ENCODE measurements at regions not wholly inside any gene's neighbourhood (a gene's known extent, or its start where the extent isn't known, plus 50 kb on each side); places are given as distances from the start of the nearest gene placed in this dataset.

DNA sequence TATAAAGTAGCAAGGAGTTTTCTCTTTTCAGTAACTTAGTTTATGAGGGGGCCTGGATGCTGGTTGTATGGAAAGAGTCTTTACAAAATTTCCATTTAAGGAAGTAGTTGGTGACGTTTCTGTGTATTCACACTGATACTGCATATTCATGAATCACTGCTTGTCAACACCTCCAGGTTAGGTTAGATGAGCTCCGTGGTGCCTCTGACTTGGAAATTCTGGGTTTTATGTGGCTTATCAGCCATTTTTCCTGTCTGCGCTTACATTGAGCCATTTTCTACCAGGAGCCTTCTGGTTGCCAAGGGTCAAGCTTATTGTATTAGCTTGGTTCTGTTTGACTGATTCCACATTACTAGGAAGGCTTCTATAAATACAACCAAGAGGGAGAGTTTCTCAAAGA lies 128.3 kb downstream of the SLC28A3 start:
- Mint-ChIP-seq H3K36me3 (no peaks in the 10 kb centered on the region), H3K4me3 (no peak overlapping the region), H3K4me1 (peaks cover 3% of the 10 kb centered on the region), H3K27me3 (ENCODE audit: low read depth) (0 out of 2 replicates have a peak, but pooled peaks cover 3% of the 10 kb centered on the region), H3K27ac (no peak overlapping the region), H3K9me3 (peaks cover 10% of the 10 kb centered on the region)
- ATAC-seq = no peak
- ChIA-PET CTCF (interaction anchor here (0.6 kb wide), 1 partner anchor 101 kb away, joined by 3 read pairs; no protein-coding TSS in a partner anchor), POLR2A (no interaction called here)
- DNase-seq (ENCODE audit: low spot score) = no peak
- no peak for TF ChIP-seq RELA (CRISPR knock-in tag; IDR thresholded peaks at IDR 0.05; ENCODE audit: borderline replicate concordance)
- TF ChIP-seq ESRRA (CRISPR knock-in tag; IDR thresholded peaks at IDR 0.05; ENCODE audit: borderline replicate concordance) = no peak
- no peak for TF ChIP-seq ATF1 (CRISPR knock-in tag; IDR thresholded peaks at IDR 0.05)
- TF ChIP-seq NFYB (CRISPR knock-in tag; conservative IDR thresholded peaks at IDR 0.05; ENCODE audit: low read depth) = no peak
- no peak for TF ChIP-seq TCF7 (CRISPR knock-in tag; IDR thresholded peaks at IDR 0.05; ENCODE audit: low read depth)
- TF ChIP-seq, protein P1, sequence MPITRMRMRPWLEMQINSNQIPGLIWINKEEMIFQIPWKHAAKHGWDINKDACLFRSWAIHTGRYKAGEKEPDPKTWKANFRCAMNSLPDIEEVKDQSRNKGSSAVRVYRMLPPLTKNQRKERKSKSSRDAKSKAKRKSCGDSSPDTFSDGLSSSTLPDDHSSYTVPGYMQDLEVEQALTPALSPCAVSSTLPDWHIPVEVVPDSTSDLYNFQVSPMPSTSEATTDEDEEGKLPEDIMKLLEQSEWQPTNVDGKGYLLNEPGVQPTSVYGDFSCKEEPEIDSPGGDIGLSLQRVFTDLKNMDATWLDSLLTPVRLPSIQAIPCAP (CRISPR knock-in tag; IDR thresholded peaks at IDR 0.05) = no peak
- TF ChIP-seq, protein P2, sequence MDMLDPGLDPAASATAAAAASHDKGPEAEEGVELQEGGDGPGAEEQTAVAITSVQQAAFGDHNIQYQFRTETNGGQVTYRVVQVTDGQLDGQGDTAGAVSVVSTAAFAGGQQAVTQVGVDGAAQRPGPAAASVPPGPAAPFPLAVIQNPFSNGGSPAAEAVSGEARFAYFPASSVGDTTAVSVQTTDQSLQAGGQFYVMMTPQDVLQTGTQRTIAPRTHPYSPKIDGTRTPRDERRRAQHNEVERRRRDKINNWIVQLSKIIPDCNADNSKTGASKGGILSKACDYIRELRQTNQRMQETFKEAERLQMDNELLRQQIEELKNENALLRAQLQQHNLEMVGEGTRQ (CRISPR knock-in tag; IDR thresholded peaks at IDR 0.05) = no peak
- TF ChIP-seq, protein P3, sequence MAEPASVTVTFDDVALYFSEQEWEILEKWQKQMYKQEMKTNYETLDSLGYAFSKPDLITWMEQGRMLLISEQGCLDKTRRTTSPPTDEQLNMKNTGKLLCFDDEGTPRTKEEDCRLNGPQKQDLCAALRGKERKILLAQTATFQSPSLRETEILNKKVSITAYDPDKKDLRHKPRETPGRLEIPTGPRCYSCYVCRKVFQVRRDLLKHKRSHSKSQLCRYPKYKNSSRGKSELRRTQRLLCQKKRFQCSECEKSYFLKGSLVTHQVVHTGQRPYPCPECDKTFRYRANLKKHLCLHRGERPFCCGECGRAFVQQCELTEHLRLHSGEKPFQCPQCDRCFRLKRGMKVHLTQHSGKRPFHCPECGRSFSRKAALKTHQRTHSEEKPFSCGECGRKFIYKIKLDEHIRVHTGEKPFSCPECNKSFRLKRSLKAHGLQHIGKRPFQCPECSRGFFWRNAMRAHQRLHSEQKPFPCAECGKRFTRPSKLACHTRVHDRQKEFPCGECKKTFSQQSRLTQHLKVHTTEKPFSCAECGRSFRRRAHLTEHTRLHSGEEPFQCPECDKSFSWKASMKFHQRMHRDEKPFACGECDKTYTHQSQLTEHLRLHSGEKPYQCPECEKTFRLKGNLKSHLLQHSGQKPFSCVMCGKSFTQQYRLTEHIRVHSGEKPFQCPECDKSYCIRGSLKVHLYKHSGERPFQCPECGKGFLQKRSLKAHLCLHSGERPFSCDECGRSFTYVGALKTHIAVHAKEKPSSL (CRISPR knock-in tag; conservative IDR thresholded peaks at IDR 0.05) = no peak
- no peak for TF ChIP-seq TP53 (CRISPR knock-in tag; IDR thresholded peaks at IDR 0.05)
- no peak for TF ChIP-seq GABPB1 (CRISPR knock-in tag; IDR thresholded peaks at IDR 0.05)
- no peak for TF ChIP-seq ZNF416 (CRISPR knock-in tag; IDR thresholded peaks at IDR 0.05)
- TF ChIP-seq, protein P4, sequence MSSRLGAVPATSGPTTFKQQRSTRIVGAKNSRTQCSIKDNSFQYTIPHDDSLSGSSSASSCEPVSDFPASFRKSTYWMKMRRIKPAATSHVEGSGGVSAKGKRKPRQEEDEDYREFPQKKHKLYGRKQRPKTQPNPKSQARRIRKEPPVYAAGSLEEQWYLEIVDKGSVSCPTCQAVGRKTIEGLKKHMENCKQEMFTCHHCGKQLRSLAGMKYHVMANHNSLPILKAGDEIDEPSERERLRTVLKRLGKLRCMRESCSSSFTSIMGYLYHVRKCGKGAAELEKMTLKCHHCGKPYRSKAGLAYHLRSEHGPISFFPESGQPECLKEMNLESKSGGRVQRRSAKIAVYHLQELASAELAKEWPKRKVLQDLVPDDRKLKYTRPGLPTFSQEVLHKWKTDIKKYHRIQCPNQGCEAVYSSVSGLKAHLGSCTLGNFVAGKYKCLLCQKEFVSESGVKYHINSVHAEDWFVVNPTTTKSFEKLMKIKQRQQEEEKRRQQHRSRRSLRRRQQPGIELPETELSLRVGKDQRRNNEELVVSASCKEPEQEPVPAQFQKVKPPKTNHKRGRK (CRISPR knock-in tag; IDR thresholded peaks at IDR 0.05; ENCODE audit: borderline replicate concordance) = no peak
- no peak for TF ChIP-seq ZNF423 (CRISPR knock-in tag; IDR thresholded peaks at IDR 0.05)
- TF ChIP-seq, protein P5, sequence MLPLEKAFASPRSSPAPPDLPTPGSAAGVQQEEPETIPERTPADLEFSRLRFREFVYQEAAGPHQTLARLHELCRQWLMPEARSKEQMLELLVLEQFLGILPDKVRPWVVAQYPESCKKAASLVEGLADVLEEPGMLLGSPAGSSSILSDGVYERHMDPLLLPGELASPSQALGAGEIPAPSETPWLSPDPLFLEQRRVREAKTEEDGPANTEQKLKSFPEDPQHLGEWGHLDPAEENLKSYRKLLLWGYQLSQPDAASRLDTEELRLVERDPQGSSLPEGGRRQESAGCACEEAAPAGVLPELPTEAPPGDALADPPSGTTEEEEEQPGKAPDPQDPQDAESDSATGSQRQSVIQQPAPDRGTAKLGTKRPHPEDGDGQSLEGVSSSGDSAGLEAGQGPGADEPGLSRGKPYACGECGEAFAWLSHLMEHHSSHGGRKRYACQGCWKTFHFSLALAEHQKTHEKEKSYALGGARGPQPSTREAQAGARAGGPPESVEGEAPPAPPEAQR (CRISPR knock-in tag; IDR thresholded peaks at IDR 0.05) = no peak

DNA sequence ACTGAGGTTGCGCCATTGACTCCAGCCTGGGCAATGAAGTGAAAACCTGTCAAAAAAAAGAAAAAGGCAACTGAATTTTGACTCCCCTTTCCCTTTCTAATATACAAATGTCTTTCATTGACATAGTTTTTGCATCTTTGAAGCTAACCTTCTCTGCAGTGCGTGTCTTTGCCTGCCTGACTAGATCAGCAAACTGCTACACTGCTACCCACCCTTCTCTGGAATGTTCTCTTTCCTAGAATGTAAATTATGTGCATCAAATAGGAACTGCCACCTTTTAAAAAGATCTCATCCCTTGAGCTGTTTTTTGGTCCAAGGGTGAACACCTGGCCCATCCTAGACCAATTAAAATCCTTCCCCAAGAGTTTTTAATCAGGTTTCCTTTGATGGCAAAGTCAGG lies 127.6 kb downstream of the SLC28A3 start:
- CTCF ChIA-PET = no interaction called here
- ATAC-seq = no peak

More for the DNA sequence above, 127.6 kb downstream of the SLC28A3 start:
- POLR2A ChIA-PET = no interaction called here
- TF ChIP-seq IRF2 (CRISPR knock-in tag; IDR thresholded peaks at IDR 0.05; ENCODE audit: borderline replicate concordance, low read depth) = no peak
- TF ChIP-seq ZNF396 (CRISPR knock-in tag; IDR thresholded peaks at IDR 0.05; ENCODE audit: borderline replicate concordance) = no peak
- TF ChIP-seq, protein P5 (CRISPR knock-in tag; IDR thresholded peaks at IDR 0.05) = no peak
- H3K4me1 Mint-ChIP-seq = no peaks in the 10 kb centered on the region
- no peaks in the 10 kb centered on the region for H3K36me3 Mint-ChIP-seq
- no peak for DNase-seq (ENCODE audit: low spot score)
- no peak overlapping the region for H3K4me3 Mint-ChIP-seq
- peaks cover 10% of the 10 kb centered on the region for H3K9me3 Mint-ChIP-seq
- H3K27me3 Mint-ChIP-seq (ENCODE audit: low read depth) = 0 out of 2 replicates have a peak, but pooled peaks cover 3% of the 10 kb centered on the region
- H3K27ac Mint-ChIP-seq = no peak overlapping the region
